ENCODE measurements at regions not wholly inside any gene's neighbourhood (a gene's known extent, or its start where the extent isn't known, plus 50 kb on each side); places are given as distances from the start of the nearest gene placed in this dataset.

GRCh38 chr2:146129231-146129630 lies 1609.3 kb upstream of the ZEB2 start:
- TF ChIP-seq EZH2 (IDR thresholded peaks at IDR 0.05; ENCODE audit: low read length, unreplicated experiment), result no peak
- TF ChIP-seq, protein P1, sequence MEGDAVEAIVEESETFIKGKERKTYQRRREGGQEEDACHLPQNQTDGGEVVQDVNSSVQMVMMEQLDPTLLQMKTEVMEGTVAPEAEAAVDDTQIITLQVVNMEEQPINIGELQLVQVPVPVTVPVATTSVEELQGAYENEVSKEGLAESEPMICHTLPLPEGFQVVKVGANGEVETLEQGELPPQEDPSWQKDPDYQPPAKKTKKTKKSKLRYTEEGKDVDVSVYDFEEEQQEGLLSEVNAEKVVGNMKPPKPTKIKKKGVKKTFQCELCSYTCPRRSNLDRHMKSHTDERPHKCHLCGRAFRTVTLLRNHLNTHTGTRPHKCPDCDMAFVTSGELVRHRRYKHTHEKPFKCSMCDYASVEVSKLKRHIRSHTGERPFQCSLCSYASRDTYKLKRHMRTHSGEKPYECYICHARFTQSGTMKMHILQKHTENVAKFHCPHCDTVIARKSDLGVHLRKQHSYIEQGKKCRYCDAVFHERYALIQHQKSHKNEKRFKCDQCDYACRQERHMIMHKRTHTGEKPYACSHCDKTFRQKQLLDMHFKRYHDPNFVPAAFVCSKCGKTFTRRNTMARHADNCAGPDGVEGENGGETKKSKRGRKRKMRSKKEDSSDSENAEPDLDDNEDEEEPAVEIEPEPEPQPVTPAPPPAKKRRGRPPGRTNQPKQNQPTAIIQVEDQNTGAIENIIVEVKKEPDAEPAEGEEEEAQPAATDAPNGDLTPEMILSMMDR (conservative IDR thresholded peaks at IDR 0.05; ENCODE audit: low read depth, low read length), result no peak
- no peak for TF ChIP-seq EZH2phosphoT487 (IDR thresholded peaks at IDR 0.05; ENCODE audit: borderline replicate concordance, low read length)

Data from PC-3 (cell line).